MCF 10A (cell line): ENCODE measurements at regions not wholly inside any gene's neighbourhood (a gene's known extent, or its start where the extent isn't known, plus 50 kb on each side); places are given as distances from the start of the nearest gene placed in this dataset.
A peak's percentile ranks its signal among the peaks of the same experiment; 100 is the strongest.

Experiments
- BruUV-seq: library from RNA; stranded (reverse); fragments of 400-500 nt; replicated peaks from 2 replicates; lab custom pipeline; 2021; lab: Mats Ljungman, UMichigan
- CTCF ChIA-PET: fragments of 300-600 bp; sonication (Branson Sonifier 250); formaldehyde crosslinking; extraction: SDS; loops from one replicate; lab custom pipeline; 2021; ENCODE audit warnings: antibody characterized with exemption, inconsistent platforms; lab: Yijun Ruan, JAX
- POLR2A ChIA-PET: fragments of 300-600, 350-650 bp; sonication (Branson Sonifier 250); formaldehyde crosslinking; extraction: SDS; loops from one replicate; lab custom pipeline; 2020; ENCODE audit warnings: antibody characterized with exemption, inconsistent platforms; lab: Yijun Ruan, JAX
- DNase-seq: peaks from one replicate; pipeline ENCODE4 v3.0.0-alpha.2; 2018; ENCODE audit not compliant: unreplicated experiment
- H3K27ac Mint-ChIP-seq: one replicate; pipeline ENCODE4 v1.8.0; 2022; ENCODE audit warnings: mild to moderate bottlenecking, low read depth, mixed read lengths; ENCODE audit not compliant: unreplicated experiment
- H3K27me3 Mint-ChIP-seq: one replicate; pipeline ENCODE4 v1.8.0; 2022; ENCODE audit warnings: mixed read lengths; ENCODE audit not compliant: insufficient read depth, unreplicated experiment
- H3K36me3 Mint-ChIP-seq: one replicate; pipeline ENCODE4 v1.8.0; 2022; ENCODE audit warnings: mild to moderate bottlenecking, moderate library complexity, mixed read lengths; ENCODE audit not compliant: insufficient read depth, unreplicated experiment
- H3K4me1 Mint-ChIP-seq: one replicate; pipeline ENCODE4 v1.8.0; 2022; ENCODE audit warnings: mixed read lengths; ENCODE audit not compliant: insufficient read depth, unreplicated experiment
- H3K4me3 Mint-ChIP-seq: one replicate; pipeline ENCODE4 v1.8.0; 2022; ENCODE audit warnings: mild to moderate bottlenecking, moderate library complexity, mixed read lengths; ENCODE audit not compliant: unreplicated experiment
- H3K9me3 Mint-ChIP-seq: one replicate; pipeline ENCODE4 v1.8.0; 2022; ENCODE audit warnings: mixed read lengths; ENCODE audit not compliant: unreplicated experiment
- CTCF ChIP-seq: fragments of 200-600 bp; IDR thresholded peaks from one replicate; pipeline ENCODE4 v1.8.0; 2022; ENCODE audit warnings: antibody characterized with exemption, mild to moderate bottlenecking; ENCODE audit not compliant: unreplicated experiment
- intact Hi-C: fragments of 100-400 bp; cut with micrococcal nuclease; formaldehyde crosslinking; loops from 2 replicates; pipeline ENCODE4 v1.14.1; 2022

- Mint-ChIP-seq H3K27ac (peak overlapping the region; percentile 52), H3K27me3 (no peaks in the 10 kb centered on the region), H3K4me3 (no peak overlapping the region), H3K9me3 (peaks cover 9% of the 10 kb centered on the region), H3K4me1 (peaks cover 21% of the 10 kb centered on the region), H3K36me3 (no peaks in the 10 kb centered on the region)
- TF ChIP-seq CTCF = no peak
- BruUV-seq = no TSS peak
- no peak for DNase-seq
- POLR2A ChIA-PET = interaction anchor here (1.3 to 1.4 kb wide), 2 partner anchors 8 to 30 kb away, joined by 4 to 8 read pairs; no protein-coding TSS in a partner anchor
- intact Hi-C loops = loop anchor here (1.0 kb wide), 1 partner anchor 30 kb away; no protein-coding TSS in a partner anchor
- CTCF ChIA-PET = interaction anchor here (0.6 to 1.2 kb wide), 4 partner anchors 9 to 35 kb away, joined by 3 to 6 read pairs (median 6); no protein-coding TSS in a partner anchor
Observed at GRCh38 chr16:85523602-85524364, 89.3 kb upstream of the GSE1 start.

- peaks cover 21% of the 10 kb centered on the region for H3K4me1 Mint-ChIP-seq
- BruUV-seq = no TSS peak
- POLR2A ChIA-PET = interaction anchor here (1.4 kb wide), 1 partner anchor 9 kb away, joined by 8 read pairs; no protein-coding TSS in a partner anchor
Observed at GRCh38 chr16:85524365-85524629, 88.8 kb upstream of the GSE1 start.

GRCh38 chr16:85524630-85525419 lies 88.3 kb upstream of the GSE1 start:
- TF ChIP-seq CTCF = no peak
- peaks cover 21% of the 10 kb centered on the region for H3K4me1 Mint-ChIP-seq

More at GRCh38 chr16:85524365-85524629, 88.8 kb upstream of the GSE1 start:
- DNase-seq = no peak
- intact Hi-C loops = loop anchor here (1.0 kb wide), 1 partner anchor 29 kb away; no protein-coding TSS in a partner anchor
- Mint-ChIP-seq H3K27me3 (no peaks in the 10 kb centered on the region), H3K36me3 (no peaks in the 10 kb centered on the region), H3K4me3 (no peak overlapping the region), H3K27ac (peak overlapping the region; percentile 23), H3K9me3 (peaks cover 6% of the 10 kb centered on the region)
- TF ChIP-seq CTCF = no peak
- CTCF ChIA-PET = interaction anchor here (0.6 to 1.2 kb wide), 4 partner anchors 9 to 36 kb away, joined by 3 to 6 read pairs (median 6); no protein-coding TSS in a partner anchor

More at GRCh38 chr16:85524630-85525419, 88.3 kb upstream of the GSE1 start:
- H3K36me3 Mint-ChIP-seq = no peaks in the 10 kb centered on the region
- POLR2A ChIA-PET = interaction anchor here (0.6 to 1.4 kb wide), 5 partner anchors 9 to 33 kb away, joined by 3 to 8 read pairs (median 4); no protein-coding TSS in a partner anchor
- CTCF ChIA-PET = interaction anchor here (0.9 to 1.0 kb wide), 2 partner anchors 10 to 29 kb away, joined by 4 to 5 read pairs; no protein-coding TSS in a partner anchor
- BruUV-seq = TSS peak; percentile 80
- DNase-seq = peak; percentile 91
- peaks cover under 1% of the 10 kb centered on the region for H3K9me3 Mint-ChIP-seq
- peak overlapping the region; percentile 23 for H3K27ac Mint-ChIP-seq
- intact Hi-C loops = loop anchor here (1.0 kb wide), 1 partner anchor 28 kb away; no protein-coding TSS in a partner anchor
- H3K4me3 Mint-ChIP-seq = no peak overlapping the region
- H3K27me3 Mint-ChIP-seq = no peaks in the 10 kb centered on the region
